LNCaP clone FGC (cell line): ENCODE measurements at regions not wholly inside any gene's neighbourhood (a gene's known extent, or its start where the extent isn't known, plus 50 kb on each side); places are given as distances from the start of the nearest gene placed in this dataset.

ENCODE experiments used
- DNase-seq: peaks from one replicate; pipeline ENCODE4 v3.0.0-alpha.2; 2011; ENCODE audit warnings: low read depth
- H3K4me3 ChIP-seq: 2 replicates; pipeline ENCODE4 v1.5.1; 2011; ENCODE audit warnings: mild to moderate bottlenecking, low read depth, low read length, control low read depth
- TF ChIP-seq, protein P1 (sequence below): IDR thresholded peaks from 2 replicates; pipeline ENCODE4 v1.5.1; 2012; ENCODE audit warnings: mild to moderate bottlenecking; ENCODE audit not compliant: control insufficient read depth, insufficient read depth; ENCODE audit errors: extremely low read depth

DNA sequence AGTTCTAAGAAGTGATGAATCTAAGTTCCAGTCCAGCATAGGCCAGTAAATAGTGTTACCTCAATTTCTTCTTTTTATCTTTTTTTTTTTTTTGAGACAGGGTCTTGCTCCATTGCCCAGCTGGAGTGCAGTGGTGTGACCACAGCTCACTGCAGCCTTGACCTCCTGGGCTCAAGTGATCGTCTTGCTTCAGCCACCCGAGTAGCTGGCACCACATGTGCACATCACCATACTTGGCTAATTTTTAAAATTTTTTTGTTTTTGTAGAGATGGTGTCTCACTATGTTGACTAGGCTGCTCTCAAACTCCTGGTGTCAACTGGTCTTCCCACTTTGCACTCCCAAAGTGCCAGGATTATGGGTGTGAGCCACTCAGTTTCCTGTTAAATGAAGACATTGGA is 126.6 kb upstream of the LYZL2 start:
- no peak overlapping the region for H3K4me3 ChIP-seq
- TF ChIP-seq, protein P1, sequence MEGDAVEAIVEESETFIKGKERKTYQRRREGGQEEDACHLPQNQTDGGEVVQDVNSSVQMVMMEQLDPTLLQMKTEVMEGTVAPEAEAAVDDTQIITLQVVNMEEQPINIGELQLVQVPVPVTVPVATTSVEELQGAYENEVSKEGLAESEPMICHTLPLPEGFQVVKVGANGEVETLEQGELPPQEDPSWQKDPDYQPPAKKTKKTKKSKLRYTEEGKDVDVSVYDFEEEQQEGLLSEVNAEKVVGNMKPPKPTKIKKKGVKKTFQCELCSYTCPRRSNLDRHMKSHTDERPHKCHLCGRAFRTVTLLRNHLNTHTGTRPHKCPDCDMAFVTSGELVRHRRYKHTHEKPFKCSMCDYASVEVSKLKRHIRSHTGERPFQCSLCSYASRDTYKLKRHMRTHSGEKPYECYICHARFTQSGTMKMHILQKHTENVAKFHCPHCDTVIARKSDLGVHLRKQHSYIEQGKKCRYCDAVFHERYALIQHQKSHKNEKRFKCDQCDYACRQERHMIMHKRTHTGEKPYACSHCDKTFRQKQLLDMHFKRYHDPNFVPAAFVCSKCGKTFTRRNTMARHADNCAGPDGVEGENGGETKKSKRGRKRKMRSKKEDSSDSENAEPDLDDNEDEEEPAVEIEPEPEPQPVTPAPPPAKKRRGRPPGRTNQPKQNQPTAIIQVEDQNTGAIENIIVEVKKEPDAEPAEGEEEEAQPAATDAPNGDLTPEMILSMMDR = no peak
- DNase-seq = no peak

DNA sequence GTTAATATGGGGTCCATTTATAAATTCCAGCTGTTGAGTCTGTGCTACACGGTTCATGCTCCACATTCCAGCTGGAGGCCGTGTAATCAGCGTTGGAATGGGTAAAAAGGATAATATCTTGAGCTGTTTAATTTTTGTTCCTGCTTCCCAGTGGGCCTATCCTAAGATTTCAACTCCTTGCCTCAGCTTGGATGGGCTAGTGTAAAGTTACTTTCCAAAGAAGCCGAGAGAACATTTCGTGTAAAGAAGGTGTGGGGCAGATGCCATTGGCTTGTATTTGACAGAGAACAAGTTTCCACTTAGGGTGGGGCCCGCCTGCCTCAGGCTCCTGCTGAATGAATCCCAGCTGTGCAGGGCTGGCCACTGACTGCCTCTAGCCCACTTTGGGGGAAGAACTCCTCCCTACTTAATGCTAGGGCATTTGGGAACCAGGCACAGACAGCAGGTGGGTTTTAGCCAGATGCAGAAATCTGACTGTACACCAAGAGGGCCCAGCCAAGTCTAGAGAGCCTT is 125.9 kb upstream of the LYZL2 start:
- TF ChIP-seq, protein P1 = no peak
- H3K4me3 ChIP-seq = no peak overlapping the region
- DNase-seq = no peak

DNA sequence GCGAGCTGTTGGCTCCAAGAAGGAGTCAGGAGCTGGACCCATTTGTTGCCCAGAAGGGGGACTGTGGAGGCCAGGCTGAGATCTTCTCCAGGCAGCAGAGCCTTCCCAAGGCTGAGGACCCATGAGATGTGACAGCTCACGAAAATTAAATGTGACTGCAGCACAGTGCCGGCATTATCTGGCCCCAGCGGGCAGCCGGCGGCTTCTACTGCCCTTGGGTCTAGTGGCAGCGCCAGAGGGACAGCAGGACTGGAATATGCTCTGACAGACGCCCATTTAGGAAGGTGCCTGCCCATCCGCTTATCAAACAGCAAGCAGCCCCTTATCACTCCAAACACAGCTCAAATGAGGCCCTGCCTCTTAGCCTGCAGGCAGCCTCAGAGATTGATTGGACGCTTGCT is 122.9 kb upstream of the LYZL2 start:
- TF ChIP-seq, protein P1 = no peak
- H3K4me3 ChIP-seq = no peak overlapping the region
- DNase-seq = no peak

DNA sequence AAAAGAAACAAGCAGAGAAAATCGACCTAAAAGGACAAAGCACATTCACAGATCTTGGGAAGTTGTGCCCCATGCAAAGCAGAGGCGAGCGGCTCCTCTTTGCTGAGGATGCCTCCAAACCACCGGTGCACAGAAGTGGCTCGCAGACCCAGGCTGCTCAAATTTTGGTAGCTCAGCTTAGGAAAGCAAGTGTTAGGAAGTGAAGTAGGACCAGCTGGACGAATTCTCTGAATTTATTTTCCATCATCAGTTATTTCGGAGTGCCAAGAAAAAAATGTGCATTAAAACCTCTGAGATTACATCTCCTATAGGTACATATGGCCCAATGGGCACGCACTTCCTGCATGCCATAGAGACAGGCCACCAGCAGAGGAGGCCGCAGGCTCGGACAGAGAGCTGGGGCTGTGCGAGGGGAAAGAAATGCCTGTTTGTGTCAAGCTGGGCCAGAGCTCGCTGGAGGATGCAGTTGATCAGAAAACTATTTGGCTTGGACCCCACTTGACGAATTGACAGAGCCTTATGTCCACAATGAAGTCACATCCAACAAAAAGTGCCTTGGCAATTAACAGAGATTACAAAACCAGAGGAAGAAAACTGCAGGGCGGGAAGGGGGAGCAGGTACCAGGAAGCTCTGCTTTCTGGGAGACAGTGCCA is 122.3 kb upstream of the LYZL2 start:
- TF ChIP-seq, protein P1 = peak; percentile 91
- DNase-seq = peak; percentile 26
- H3K4me3 ChIP-seq = no peak overlapping the region

DNA sequence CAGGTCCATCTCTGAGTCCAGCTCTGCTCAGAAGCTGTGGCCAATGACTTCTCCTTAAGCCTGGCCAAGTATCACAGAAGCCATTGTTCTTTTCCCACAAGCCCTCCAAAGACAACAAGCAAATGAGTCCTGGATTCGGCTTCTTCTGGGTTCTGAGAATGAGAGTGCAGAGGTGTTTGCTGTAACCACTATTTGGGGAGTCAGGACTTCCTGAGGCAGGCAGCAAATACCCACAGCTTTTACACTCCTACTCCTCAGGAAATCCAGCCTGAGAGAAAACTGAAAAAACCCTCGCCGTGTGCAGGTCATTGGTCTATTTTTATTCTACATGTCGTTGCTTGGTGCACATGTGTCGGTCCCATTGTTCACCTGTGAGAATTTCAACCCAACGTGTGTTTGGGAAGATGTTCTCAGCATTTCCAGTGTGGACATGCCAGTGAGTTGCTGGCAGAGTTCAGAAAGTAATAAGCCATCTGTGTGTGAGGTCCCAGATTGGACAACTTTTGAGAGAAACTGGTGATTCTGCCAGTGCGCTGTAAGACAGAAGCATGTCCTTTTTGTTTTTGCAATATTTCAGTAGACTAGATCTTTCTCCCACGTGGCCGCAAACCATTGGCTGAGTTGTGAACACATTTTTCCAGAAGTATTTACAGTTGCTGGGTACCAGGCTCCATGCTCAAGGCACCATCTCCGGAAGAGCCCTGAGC is 121.6 kb upstream of the LYZL2 start:
- H3K4me3 ChIP-seq = no peak overlapping the region
- DNase-seq = no peak
- TF ChIP-seq, protein P1 = no peak

DNA sequence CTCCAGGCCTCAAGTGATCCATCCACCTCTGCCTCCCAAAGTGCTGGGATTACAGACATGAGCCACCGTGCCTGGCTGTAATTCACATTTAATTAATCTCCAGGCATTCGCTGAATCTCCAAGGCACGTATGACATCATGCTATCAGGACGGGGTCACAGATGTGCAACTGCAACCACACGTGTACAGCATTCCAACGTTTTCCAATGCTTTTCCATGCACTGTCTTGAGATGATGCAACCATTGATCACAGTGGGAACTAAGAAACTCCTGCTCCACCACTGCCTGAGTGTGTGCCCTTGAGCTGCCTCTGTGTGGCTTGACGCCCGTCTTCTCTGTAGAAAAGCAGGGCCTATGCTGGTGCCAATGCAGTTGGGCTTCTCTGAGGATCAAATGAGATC is 119.8 kb upstream of the LYZL2 start:
- no peak overlapping the region for H3K4me3 ChIP-seq
- no peak for DNase-seq
- TF ChIP-seq, protein P1 = no peak
